ENCODE measurements at regions not wholly inside any gene's neighbourhood (a gene's known extent, or its start where the extent isn't known, plus 50 kb on each side); places are given as distances from the start of the nearest gene placed in this dataset.

DNA sequence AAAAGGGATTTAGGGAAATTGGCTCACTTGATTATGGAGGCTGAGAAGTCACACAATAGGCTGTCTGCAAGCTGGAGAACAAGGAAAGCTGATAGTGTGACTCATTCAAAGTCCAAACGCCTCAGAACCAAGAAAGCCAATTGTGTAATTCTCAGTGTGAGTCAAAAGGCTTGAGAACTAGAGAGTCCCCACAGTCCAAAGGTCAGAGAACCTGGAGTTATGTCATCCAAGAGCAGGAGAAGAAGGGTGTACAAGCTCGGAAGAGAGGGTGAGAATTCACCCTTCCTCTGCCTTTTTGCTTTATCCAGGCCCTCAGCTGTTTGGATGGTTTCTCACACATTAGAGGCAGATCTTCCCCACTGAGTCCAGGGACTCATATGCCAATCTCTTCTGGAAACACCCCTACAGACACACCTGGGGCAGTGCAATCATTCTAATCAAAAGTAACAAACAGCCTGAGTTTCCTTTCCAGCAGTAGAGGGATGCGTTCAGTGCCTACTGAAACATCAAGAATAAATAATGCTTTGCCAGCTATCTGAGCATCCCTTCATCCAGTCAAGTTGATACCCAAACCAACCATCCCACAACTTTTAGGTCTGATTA lies 271.5 kb downstream of the SATB1 start:
- no peak overlapping the region for H3K27ac ChIP-seq
- no peak for DNase-seq
- H3K36me3 ChIP-seq: no peaks in the 10 kb centered on the region
- TF ChIP-seq, protein P1, sequence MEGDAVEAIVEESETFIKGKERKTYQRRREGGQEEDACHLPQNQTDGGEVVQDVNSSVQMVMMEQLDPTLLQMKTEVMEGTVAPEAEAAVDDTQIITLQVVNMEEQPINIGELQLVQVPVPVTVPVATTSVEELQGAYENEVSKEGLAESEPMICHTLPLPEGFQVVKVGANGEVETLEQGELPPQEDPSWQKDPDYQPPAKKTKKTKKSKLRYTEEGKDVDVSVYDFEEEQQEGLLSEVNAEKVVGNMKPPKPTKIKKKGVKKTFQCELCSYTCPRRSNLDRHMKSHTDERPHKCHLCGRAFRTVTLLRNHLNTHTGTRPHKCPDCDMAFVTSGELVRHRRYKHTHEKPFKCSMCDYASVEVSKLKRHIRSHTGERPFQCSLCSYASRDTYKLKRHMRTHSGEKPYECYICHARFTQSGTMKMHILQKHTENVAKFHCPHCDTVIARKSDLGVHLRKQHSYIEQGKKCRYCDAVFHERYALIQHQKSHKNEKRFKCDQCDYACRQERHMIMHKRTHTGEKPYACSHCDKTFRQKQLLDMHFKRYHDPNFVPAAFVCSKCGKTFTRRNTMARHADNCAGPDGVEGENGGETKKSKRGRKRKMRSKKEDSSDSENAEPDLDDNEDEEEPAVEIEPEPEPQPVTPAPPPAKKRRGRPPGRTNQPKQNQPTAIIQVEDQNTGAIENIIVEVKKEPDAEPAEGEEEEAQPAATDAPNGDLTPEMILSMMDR (IDR thresholded peaks at IDR 0.05; ENCODE audit: low read depth, low read length): no peak
- H3K27me3 ChIP-seq (ENCODE audit: insufficient read depth, low read depth, severe bottlenecking): no peaks in the 10 kb centered on the region
- H3K4me3 ChIP-seq (ENCODE audit: low read depth, low read length): no peak overlapping the region
- no peaks in the 10 kb centered on the region for H3K9me3 ChIP-seq (ENCODE audit: severe bottlenecking)

DNA sequence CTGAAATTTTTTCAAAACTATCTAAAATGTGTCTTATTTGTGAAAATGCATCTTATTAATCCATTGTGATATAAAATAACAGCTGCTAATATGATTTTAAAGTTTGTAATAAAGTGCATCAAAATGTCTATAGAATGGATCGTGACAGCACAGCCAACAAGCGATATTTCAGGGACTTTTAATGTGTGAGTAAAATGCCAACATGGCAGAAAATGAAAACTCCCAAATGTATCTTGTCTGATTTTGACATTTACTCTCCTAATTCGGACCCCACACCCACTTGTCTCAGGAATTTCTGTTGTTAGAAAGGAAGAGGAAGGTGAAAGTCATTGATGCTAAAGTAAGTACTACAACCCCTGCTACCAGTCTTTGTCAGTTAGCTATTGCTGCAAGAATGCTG lies 273.9 kb downstream of the SATB1 start:
- H3K27ac ChIP-seq: no peak overlapping the region
- no peak for DNase-seq

DNA sequence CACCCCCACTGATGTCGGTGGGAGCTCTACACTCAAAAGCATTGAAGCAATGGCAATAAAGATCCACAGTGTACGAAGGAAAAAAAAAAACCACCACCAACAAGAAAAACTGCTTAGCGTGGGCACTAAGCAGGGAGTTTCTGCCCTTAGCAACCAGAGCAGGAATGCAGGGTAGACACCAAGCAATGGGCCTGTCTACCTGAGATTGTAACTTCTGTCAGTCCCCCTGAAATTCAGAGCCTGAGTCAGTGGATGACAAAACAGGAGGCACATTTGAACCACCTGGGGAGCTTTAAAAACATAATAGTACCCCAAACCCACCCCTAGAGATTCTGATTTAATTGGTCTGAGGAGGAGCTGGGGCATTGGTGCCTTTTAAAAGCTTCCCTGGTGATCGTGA lies 275.2 kb downstream of the SATB1 start:
- no peaks in the 10 kb centered on the region for H3K27me3 ChIP-seq (ENCODE audit: insufficient read depth, low read depth, severe bottlenecking)
- H3K36me3 ChIP-seq: no peaks in the 10 kb centered on the region
- no peaks in the 10 kb centered on the region for H3K9me3 ChIP-seq (ENCODE audit: severe bottlenecking)
- no peak for DNase-seq
- H3K4me3 ChIP-seq (ENCODE audit: low read depth, low read length): no peak overlapping the region
- TF ChIP-seq, protein P1 (IDR thresholded peaks at IDR 0.05; ENCODE audit: low read depth, low read length): no peak
- H3K27ac ChIP-seq: no peak overlapping the region

More for the DNA sequence above, 273.9 kb downstream of the SATB1 start:
- no peaks in the 10 kb centered on the region for H3K9me3 ChIP-seq (ENCODE audit: severe bottlenecking)
- TF ChIP-seq, protein P1 (IDR thresholded peaks at IDR 0.05; ENCODE audit: low read depth, low read length): no peak
- H3K4me3 ChIP-seq (ENCODE audit: low read depth, low read length): no peak overlapping the region
- no peaks in the 10 kb centered on the region for H3K27me3 ChIP-seq (ENCODE audit: insufficient read depth, low read depth, severe bottlenecking)
- H3K36me3 ChIP-seq: no peaks in the 10 kb centered on the region

DNA sequence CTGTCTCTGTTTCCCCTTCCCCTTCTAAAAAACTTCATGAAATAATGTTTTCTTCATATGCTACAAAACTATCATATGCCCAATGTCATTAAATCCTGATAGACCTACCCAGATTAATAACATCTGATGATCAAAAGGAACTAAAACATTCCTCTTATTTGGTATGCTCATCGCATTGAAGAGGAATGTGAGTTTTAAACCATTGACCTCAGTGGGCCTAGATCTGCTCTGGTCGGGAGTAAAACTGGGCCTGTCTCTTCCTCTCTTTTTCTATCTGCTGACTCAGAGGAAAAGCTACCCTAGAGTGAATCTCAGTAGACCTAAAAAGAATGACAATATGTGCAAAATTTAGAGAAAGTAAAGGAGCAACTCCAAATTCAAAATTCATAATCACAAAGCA lies 275.8 kb downstream of the SATB1 start:
- Histone ChIP-seq H3K4me3 (ENCODE audit: low read depth, low read length) (no peak overlapping the region), H3K27ac (no peak overlapping the region), H3K36me3 (no peaks in the 10 kb centered on the region), H3K9me3 (ENCODE audit: severe bottlenecking) (no peaks in the 10 kb centered on the region), H3K27me3 (ENCODE audit: insufficient read depth, low read depth, severe bottlenecking) (no peaks in the 10 kb centered on the region)
- no peak for DNase-seq
- TF ChIP-seq, protein P1 (IDR thresholded peaks at IDR 0.05; ENCODE audit: low read depth, low read length): no peak

DNA sequence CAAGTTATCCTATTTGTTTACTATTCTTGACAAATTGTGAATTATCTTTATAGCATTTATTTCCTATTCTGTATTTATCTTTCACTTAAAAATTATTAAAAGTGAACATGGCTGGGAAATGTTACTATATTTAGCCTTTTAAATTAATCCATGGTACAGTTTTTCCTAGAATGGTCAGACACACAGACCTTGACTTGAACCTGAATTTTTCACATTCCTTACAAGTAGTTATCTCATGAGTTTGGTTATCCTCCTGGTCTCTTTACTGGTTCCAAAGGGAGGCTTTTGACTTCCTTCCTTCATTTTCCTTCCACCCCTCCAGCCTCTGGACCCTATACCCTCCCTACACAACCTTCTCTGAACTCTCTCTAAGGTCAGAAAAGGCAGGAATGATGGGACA lies 280.6 kb downstream of the SATB1 start:
- no peak for DNase-seq

More for the DNA sequence above, 280.6 kb downstream of the SATB1 start:
- Histone ChIP-seq H3K4me3 (ENCODE audit: low read depth, low read length) (no peak overlapping the region), H3K27ac (no peak overlapping the region), H3K36me3 (no peaks in the 10 kb centered on the region), H3K27me3 (ENCODE audit: insufficient read depth, low read depth, severe bottlenecking) (no peaks in the 10 kb centered on the region), H3K9me3 (ENCODE audit: severe bottlenecking) (no peaks in the 10 kb centered on the region)
- TF ChIP-seq, protein P1 (IDR thresholded peaks at IDR 0.05; ENCODE audit: low read depth, low read length): no peak
